Fibroblast of lung (primary cell): ENCODE measurements at regions not wholly inside any gene's neighbourhood (a gene's known extent, or its start where the extent isn't known, plus 50 kb on each side); places are given as distances from the start of the nearest gene placed in this dataset.
"Not testable (repeated sequence)": the region's sequence is repeated elsewhere in the genome, so short reads cannot be mapped to it uniquely, and the experiment has no call there.

Experiments used
- DNase-seq, 2 donors: peaks; one replicate each; pipeline versions ENCODE4 v3.0.0 to v3.0.0-alpha.2; 2010; ENCODE audit warnings: low read depth in 2 of 2
- H2AFZ ChIP-seq: 2 replicates; pipeline ENCODE4 v1.5.1; 2012; ENCODE audit warnings: low read length, control low read depth, inconsistent platforms
- H3K27ac ChIP-seq: 2 replicates; pipeline ENCODE4 v1.5.1; 2011; ENCODE audit warnings: low read length, control low read depth; ENCODE audit not compliant: insufficient read depth
- H3K27me3 ChIP-seq: 2 replicates; pipeline ENCODE4 v1.5.1; 2011; ENCODE audit warnings: mild to moderate bottlenecking, low read length; ENCODE audit not compliant: control insufficient read depth, insufficient read depth
- H3K36me3 ChIP-seq: 2 replicates; pipeline ENCODE4 v1.5.1; 2011; ENCODE audit warnings: low read length; ENCODE audit not compliant: control insufficient read depth, insufficient read depth
- H3K4me1 ChIP-seq: 2 replicates; pipeline ENCODE4 v1.5.1; 2011; ENCODE audit warnings: low read length; ENCODE audit not compliant: control insufficient read depth, insufficient read depth; ENCODE audit errors: extremely low read depth
- H3K4me2 ChIP-seq: 2 replicates; pipeline ENCODE4 v1.5.1; 2011; ENCODE audit warnings: low read length, control low read depth; ENCODE audit not compliant: insufficient read depth; ENCODE audit errors: extremely low read depth
- H3K4me3 ChIP-seq, 4 experiments: fragments of 200-600 bp in 1 of 4; sonication (generic) in 1 of 4; replicated peaks in 1 of 4; 2 replicates each; pipeline ENCODE4 v1.5.1; 2011 to 2016; ENCODE audit warnings: low read length in 4 of 4, low read depth in 3 of 4, mild to moderate bottlenecking in 3 of 4, control low read depth in 2 of 4, inconsistent platforms in 1 of 4, mixed read lengths in 1 of 4; ENCODE audit not compliant: insufficient read depth in 1 of 4; ENCODE audit errors: control extremely low read depth in 1 of 4
- H3K79me2 ChIP-seq: 2 replicates; pipeline ENCODE4 v1.5.1; 2012; ENCODE audit warnings: mild to moderate bottlenecking, low read length, inconsistent platforms; ENCODE audit not compliant: control insufficient read depth, insufficient read depth
- H3K9ac ChIP-seq: 2 replicates; pipeline ENCODE4 v1.5.1; 2011; ENCODE audit warnings: mild to moderate bottlenecking, low read length, control low read depth; ENCODE audit not compliant: insufficient read depth
- H3K9me3 ChIP-seq: 2 replicates; pipeline ENCODE4 v1.5.1; 2012; ENCODE audit warnings: low read depth, low read length; ENCODE audit not compliant: control insufficient read depth, insufficient read depth
- H4K20me1 ChIP-seq: 2 replicates; pipeline ENCODE4 v1.5.1; 2011; ENCODE audit warnings: low read length; ENCODE audit not compliant: control insufficient read depth, insufficient read depth; ENCODE audit errors: extremely low read depth
- EZH2 ChIP-seq: IDR thresholded peaks from 2 replicates; pipeline ENCODE4 v1.5.1; 2012; ENCODE audit warnings: low read length, control low read depth, mild to moderate bottlenecking; ENCODE audit errors: missing control alignments
- TF ChIP-seq, protein P1 (sequence below), 2 donors: IDR thresholded peaks in 1 of 2; conservative IDR thresholded peaks in 1 of 2; 1 replicate in 1 of 2; 2 replicates in 1 of 2; pipeline ENCODE4 v1.5.1; 2011 to 2012; ENCODE audit warnings: low read length in 2 of 2, control low read depth in 1 of 2, inconsistent platforms in 1 of 2, low read depth in 1 of 2, mild to moderate bottlenecking in 1 of 2

DNA sequence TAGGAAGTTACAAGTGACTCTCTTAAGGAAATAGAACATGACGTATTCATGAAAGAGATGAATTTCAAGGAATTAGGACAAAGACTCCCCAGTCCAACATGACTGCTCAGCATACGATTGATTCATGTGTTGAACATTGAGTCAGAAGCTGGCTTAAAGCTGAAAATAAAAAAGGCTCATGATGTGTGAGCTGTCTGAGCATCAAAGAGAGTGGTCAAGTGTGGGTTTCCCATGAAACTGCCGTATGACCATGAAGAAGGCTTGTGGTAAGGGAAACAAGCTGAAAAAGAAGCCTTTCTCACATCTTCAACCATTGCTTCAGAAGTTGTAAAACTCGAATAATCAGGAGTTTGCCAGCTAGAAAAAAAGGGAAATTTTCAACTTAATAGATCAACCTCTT, 201.9 kb upstream of the APCDD1 start:
- Histone ChIP-seq H4K20me1 (no peaks in the 10 kb centered on the region), H2AFZ (no peak overlapping the region), H3K27me3 (peaks cover 4% of the 10 kb centered on the region), H3K36me3 (no peaks in the 10 kb centered on the region), H3K27ac (no peak overlapping the region), H3K4me3 (no peak overlapping the region), H3K79me2 (no peaks in the 10 kb centered on the region), H3K4me2 (no peak overlapping the region), H3K9me3 (no peaks in the 10 kb centered on the region), H3K9ac (no peak overlapping the region), H3K4me1 (no peaks in the 10 kb centered on the region)
- DNase-seq = peak in 1 of 2 donors; percentile 66
- TF ChIP-seq, protein P1, sequence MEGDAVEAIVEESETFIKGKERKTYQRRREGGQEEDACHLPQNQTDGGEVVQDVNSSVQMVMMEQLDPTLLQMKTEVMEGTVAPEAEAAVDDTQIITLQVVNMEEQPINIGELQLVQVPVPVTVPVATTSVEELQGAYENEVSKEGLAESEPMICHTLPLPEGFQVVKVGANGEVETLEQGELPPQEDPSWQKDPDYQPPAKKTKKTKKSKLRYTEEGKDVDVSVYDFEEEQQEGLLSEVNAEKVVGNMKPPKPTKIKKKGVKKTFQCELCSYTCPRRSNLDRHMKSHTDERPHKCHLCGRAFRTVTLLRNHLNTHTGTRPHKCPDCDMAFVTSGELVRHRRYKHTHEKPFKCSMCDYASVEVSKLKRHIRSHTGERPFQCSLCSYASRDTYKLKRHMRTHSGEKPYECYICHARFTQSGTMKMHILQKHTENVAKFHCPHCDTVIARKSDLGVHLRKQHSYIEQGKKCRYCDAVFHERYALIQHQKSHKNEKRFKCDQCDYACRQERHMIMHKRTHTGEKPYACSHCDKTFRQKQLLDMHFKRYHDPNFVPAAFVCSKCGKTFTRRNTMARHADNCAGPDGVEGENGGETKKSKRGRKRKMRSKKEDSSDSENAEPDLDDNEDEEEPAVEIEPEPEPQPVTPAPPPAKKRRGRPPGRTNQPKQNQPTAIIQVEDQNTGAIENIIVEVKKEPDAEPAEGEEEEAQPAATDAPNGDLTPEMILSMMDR (conservative IDR thresholded peaks at IDR 0.05 in 1 of 2, IDR thresholded peaks at IDR 0.05 in 1 of 2; ENCODE audit: low read depth in 1 of 2, low read length in 2 of 2) = no peak

- no peak for DNase-seq
- Histone ChIP-seq H3K4me3 (no peak overlapping the region), H3K79me2 (no peaks in the 10 kb centered on the region), H4K20me1 (no peaks in the 10 kb centered on the region), H2AFZ (no peak overlapping the region), H3K36me3 (no peaks in the 10 kb centered on the region), H3K9me3 (no peaks in the 10 kb centered on the region), H3K27me3 (peaks cover 4% of the 10 kb centered on the region), H3K4me1 (no peaks in the 10 kb centered on the region), H3K4me2 (no peak overlapping the region), H3K27ac (no peak overlapping the region), H3K9ac (no peak overlapping the region)
- TF ChIP-seq, protein P1 (conservative IDR thresholded peaks at IDR 0.05 in 1 of 2, IDR thresholded peaks at IDR 0.05 in 1 of 2; ENCODE audit: low read depth in 1 of 2, low read length in 2 of 2) = no peak
- no peak for TF ChIP-seq EZH2
These were observed 201.3 kb upstream of the APCDD1 start for GRCh38 chr18:10252952-10253705.

- H3K79me2 ChIP-seq, H4K20me1 ChIP-seq, H2AFZ ChIP-seq, H3K4me2 ChIP-seq, H3K9ac ChIP-seq, H3K4me3 ChIP-seq, DNase-seq, H3K27me3 ChIP-seq, H3K9me3 ChIP-seq, H3K36me3 ChIP-seq, H3K4me1 ChIP-seq, H3K27ac ChIP-seq: not testable (repeated sequence)
These were observed 198.2 kb upstream of the APCDD1 start for GRCh38 chr18:10256276-10256675.
